ENCODE measurements at regions not wholly inside any gene's neighbourhood (a gene's known extent, or its start where the extent isn't known, plus 50 kb on each side); places are given as distances from the start of the nearest gene placed in this dataset.
"Not testable (repeated sequence)": the region's sequence is repeated elsewhere in the genome, so short reads cannot be mapped to it uniquely, and the experiment has no call there.

DNA sequence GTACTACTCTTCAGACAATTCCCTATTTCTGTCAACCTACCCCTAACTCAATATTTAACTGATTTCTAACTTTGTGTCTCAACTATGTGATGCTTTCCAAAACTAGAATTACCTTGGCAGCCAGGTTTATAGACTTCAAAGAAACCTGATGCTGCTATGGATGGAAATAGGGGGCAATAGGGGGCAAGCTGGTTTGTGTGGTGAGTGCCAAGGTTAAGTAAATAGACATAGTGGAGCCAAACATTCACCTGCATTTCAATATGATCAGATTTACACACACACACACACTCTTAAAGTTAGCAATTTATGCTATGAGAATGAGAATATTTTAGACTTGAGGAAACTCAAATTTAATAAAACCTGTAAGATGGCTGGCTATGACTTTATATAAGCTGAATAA is 784.6 kb downstream of the TTLL7 start:
- DNase-seq: not testable (repeated sequence)

- DNase-seq: not testable (repeated sequence)
Measured at GRCh38 chr1:83213648-83214047, 785.3 kb downstream of the TTLL7 start.

GRCh38 chr1:83212033-83212432 is 786.9 kb downstream of the TTLL7 start:
- not testable (repeated sequence) for DNase-seq

- not testable (repeated sequence) for DNase-seq
Measured at GRCh38 chr1:83208540-83208939, 790.4 kb downstream of the TTLL7 start.

DNA sequence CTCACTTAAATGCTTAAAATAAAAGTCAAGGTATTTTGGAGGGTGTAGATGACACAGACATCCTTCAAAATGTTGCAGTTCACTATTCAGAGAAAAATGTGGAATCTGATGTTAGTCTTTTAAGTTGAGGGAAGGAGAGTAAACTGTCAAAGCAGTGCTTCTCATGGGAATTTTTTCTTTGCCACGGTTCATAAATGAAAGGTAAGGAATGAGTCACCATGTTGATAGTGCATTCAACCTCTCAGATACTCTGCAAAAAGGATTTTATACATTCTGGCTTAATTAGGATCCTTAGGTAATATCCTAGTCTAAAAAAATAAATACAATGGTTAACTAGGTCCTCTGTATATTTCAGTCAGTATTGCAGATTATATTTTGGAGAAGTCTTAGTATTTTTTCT is 804.3 kb downstream of the TTLL7 start:
- not testable (repeated sequence) for DNase-seq

DNA sequence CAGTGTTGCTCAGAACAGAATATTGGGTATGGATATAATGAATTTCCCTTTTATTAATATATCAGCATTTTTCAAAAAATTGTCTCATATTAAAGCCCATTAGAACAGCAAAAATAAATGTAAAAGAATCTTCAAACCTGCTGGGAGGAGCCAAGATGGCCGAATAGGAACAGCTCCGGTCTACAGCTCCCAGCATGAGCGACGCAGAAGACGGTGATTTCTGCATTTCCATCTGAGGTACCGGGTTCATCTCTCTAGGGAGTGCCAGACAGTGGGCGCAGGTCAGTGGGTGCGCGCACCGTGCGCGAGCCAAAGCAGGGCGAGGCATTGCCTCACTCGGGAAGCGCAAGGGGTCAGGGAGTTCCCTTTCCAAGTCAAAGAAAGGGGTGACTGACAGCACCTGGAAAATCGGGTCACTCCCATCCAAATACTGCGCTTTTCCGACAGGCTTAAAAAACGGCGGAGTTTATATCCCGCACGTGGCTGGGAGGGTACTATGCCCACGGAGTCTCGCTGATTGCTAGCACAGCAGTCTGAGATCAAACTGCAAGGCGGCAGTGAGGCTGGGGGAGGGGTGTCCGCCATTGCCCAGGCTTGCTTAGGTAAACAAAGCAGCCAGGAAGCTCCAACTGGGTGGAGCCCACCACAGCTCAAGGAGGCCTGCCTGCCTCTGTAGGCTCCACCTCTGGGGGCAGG is 816.8 kb downstream of the TTLL7 start:
- DNase-seq: not testable (repeated sequence)

DNA sequence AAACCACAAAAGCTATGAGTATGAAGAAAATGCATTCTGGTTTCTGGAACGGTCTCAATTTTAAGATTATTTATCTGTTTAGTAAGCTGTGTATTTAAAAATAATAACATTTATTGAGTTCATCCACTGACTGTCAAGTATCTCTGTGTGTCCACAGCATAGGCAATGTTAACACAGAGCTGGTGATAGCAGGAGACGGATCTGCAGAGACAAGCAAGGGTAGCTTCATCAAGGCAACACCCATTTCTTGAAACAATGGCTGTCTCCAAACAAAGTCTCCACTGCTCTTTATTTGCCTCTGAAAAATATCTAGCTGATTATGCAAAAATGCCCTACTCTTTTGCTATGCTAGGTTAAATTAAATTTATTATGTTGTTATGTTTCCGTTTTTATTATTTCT is 818.3 kb downstream of the TTLL7 start:
- not testable (repeated sequence) for DNase-seq

- not testable (repeated sequence) for DNase-seq
Measured at GRCh38 chr1:83167634-83168033, 831.3 kb downstream of the TTLL7 start.

DNA sequence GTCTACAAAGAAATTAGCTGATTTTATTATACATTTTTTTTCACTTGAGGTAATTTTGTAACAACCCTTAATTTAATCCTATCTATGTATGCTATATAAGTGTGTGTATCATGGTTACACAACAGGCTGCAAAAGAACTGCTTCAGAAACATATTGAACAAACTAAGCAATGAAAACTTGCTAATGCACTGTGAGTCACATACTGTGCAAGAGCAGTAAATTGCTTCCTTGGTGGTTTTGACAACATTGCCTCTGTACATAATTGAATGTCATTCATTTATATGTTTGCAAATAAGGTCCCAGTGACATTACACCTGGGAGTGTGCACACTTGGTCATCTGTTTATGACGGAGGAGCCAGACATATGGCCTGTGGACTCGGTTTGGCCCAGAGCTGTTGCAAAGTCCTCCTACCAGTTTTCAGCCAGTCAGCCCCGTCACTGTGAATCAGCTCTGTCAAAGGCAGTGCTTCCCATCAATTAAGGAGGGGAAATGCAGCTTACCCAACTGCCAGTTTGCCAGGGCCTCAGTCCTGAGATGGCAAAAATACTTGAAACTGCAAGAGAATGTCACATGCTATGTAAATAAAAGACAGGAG is 835.0 kb downstream of the TTLL7 start:
- peak; percentile 2 for DNase-seq

DNA sequence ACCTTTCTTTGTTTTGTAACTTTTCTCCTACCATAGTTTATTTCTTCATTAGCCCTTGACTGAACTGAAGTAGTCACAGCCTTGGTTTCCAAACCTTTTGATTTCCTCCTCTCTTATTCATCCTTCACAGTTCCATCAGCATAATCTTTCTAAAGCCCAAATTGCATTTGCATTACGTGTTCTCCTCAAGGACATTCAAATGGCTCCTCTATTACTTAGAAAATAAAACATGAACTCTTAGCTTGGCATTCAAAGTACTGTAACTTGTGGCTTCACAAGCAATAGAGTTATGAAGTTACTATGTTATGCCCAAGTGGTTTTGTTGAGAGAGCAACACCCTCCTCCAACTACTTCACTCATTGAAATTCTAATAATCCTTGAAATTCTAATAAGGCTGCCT is 840.0 kb downstream of the TTLL7 start:
- not testable (repeated sequence) for DNase-seq

- DNase-seq: not testable (repeated sequence)
Measured at GRCh38 chr1:83154306-83154705, 844.6 kb downstream of the TTLL7 start.

GRCh38 chr1:83151167-83151898 is 847.6 kb downstream of the TTLL7 start:
- DNase-seq: peak; percentile 21

GRCh38 chr1:83150479-83150878 is 848.5 kb downstream of the TTLL7 start:
- not testable (repeated sequence) for DNase-seq

DNA sequence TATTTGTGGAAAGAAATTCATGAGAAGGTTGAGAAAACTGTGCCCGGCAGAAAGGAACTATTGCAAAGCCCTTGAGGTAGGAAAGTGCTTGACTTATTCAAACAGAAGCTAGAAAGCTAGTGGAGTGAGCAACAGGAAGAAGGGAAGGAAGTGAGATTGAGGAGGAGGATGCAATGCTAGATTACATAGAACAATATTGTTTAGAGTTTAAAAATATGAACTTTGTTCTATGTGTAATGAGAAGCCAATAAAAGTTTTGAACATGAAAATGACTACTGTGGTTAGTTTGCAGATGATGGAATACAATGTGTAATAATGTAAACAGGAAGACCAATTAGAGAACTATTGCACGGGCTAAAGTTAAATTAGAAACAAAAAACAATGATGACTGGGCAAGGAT is 853.1 kb downstream of the TTLL7 start:
- not testable (repeated sequence) for DNase-seq

DNA sequence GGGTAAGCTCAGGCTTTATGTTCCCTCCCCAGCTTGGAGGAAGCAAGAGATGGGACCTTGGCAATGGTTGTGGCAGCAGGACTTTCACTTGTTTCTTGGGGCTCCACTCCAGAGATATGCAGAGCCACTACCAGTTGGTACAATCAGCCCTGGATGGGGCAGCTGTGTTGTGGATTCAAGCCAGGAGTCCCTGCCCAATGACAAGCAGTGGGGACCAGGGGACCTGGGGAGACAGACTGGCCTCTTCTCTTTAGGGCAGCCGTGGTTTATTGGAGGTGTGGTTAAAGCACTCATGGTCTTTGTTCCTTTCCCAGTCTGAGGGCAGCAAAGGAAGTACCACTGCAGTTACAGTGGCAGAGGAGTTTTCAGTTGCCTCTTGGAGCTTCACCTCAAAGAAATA is 856.1 kb downstream of the TTLL7 start:
- not testable (repeated sequence) for DNase-seq

- not testable (repeated sequence) for DNase-seq
Measured at GRCh38 chr1:83135524-83136157, 863.3 kb downstream of the TTLL7 start.

DNA sequence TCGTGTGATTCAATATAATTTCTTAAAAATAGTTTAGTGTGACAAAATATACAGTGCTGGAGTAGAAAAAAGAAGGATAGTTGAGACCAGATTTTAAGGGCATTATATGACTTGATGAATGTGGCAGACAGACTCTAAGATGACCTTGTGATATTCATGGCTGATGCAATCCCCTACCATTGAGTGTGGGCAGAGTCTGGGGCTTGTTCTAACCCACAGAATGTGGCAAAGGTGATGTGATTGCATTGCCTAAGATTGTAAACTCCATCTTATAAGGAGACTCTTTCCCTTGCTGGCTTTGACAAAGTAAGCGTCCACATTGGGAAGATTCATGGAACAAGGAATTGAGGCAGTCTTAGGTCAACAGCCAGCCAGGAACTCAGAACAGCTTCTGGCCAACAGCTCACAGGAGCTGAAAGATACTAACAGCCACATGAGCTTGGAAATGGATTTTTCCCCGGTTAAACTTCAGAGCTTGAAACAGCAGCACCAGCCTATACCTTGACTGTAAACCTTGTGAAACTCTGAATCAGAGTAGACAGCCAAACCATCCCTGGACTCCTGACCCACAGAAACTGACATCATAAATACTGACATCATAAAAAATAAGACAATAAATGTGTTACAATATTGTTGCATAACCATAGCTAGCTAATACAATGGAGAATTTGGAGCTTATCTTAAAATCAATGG is 864.5 kb downstream of the TTLL7 start:
- not testable (repeated sequence) for DNase-seq

DNA sequence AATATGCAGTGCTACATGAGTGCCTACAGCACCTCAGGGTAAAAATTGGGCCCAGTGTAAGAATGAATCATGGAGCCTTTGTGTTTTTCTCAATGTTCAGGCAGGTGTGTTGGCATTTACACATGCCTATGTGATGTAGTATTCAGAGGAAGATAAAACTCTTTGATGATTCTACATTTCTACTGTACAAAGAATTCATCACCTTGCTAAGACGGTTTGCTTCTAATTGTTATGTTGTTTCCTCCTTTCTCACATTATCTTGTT is 867.3 kb downstream of the TTLL7 start:
- DNase-seq: no peak

DNA sequence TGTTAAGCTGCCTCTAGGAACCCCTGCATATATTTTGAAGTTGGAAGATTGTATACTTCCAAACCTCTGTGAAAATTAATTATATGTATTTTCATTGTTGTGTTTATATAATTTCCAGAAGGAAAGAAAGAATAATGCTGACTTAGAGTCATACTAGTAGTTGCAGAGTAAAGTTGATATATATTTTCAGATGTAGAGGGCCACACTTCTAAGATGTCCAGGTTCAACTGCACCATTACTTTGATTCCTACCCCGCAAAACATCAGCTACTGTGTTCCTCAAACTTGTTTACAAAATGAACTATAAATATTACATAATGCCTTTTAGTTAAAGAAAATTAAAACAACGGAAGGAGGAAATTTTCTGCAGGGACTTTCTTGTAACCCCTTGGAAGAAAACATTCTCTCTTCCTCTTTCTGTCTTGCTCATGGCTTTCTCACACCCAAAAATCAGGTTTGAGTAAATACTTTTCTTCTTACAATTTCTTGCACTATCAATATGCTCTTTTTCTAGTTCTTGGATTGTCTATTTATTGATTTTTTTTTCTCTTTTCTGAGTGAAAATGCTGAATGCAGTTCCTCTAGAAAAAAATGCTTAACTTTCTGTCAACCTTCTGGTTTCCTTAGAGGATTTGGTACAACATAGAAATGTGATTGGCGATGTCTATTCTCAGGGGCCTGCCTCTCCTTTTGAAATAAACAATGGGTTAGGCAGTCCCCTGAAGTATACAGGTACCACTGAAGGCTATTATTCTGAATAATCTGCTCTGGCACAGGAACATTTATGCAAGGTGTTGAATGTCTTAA is 867.8 kb downstream of the TTLL7 start:
- no peak for DNase-seq

GRCh38 chr1:83129107-83129506 is 869.8 kb downstream of the TTLL7 start:
- no peak for DNase-seq

DNA sequence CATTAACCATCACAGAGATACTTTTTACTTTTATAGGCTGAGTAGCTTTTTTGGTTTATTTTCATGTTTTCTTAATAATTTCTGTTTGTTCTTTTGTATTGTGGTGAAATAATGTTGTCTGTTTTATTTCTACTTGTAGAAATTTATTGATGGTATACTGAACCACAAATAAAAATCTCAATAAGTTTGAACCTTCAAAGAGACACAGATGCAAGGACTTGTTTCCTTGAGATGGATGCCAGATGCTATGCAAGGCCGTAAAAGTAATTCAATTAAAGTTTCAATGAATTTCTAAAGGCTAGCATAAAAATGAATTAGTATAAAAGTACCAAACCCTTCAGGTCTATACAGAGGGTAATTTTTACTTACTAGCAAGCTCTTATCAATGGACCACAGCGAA is 873.5 kb downstream of the TTLL7 start:
- DNase-seq: no peak

- DNase-seq: no peak
Measured at GRCh38 chr1:83123019-83123418, 875.9 kb downstream of the TTLL7 start.

All from occipital lobe (tissue), 1 donor.